Neural cell (in vitro differentiated cells): ENCODE measurements at regions not wholly inside any gene's neighbourhood (a gene's known extent, or its start where the extent isn't known, plus 50 kb on each side); places are given as distances from the start of the nearest gene placed in this dataset.

Experiments used
- H2AFZ ChIP-seq: fragments of 200-600, 300-800 bp; sonication (generic), shearing (Covaris generic); 2 replicates; pipeline ENCODE4 v1.6.0; 2014; ENCODE audit warnings: low read depth, mild to moderate bottlenecking, antibody characterized with exemption, low read length, moderate library complexity
- H3F3A ChIP-seq: fragments of 200-600 bp; shearing (Covaris generic); 2 replicates; pipeline ENCODE4 v1.6.1; 2016; ENCODE audit warnings: mild to moderate bottlenecking, moderate library complexity, mixed read lengths, antibody characterized with exemption, low read length; ENCODE audit not compliant: insufficient read depth, poor library complexity, severe bottlenecking
- H3K27ac ChIP-seq: fragments of 200-600, 300-800 bp; sonication (generic), shearing (Covaris generic); 2 replicates; pipeline ENCODE4 v1.5.1; 2014; ENCODE audit warnings: mild to moderate bottlenecking, low read length, moderate library complexity
- H3K27me3 ChIP-seq: fragments of 300-800, 200-600 bp; sonication (generic), shearing (Covaris generic); 2 replicates; pipeline ENCODE4 v1.6.0; 2014; ENCODE audit warnings: mild to moderate bottlenecking, low read depth, low read length, moderate library complexity; ENCODE audit not compliant: insufficient read depth
- H3K36me3 ChIP-seq: fragments of 300-800, 200-600 bp; sonication (generic), shearing (Covaris generic); 2 replicates; pipeline ENCODE4 v1.5.1; 2014; ENCODE audit warnings: mild to moderate bottlenecking, antibody characterized with exemption, low read length, moderate library complexity; ENCODE audit not compliant: insufficient read depth
- H3K4me2 ChIP-seq: fragments of 300-800, 200-600 bp; sonication (generic), shearing (Covaris generic); 2 replicates; pipeline ENCODE4 v1.6.0; 2014; ENCODE audit warnings: mild to moderate bottlenecking, low read length
- H3K4me3 ChIP-seq: fragments of 300-800, 200-600 bp; sonication (generic), shearing (Covaris generic); 2 replicates; pipeline ENCODE4 v1.5.1; 2014; ENCODE audit warnings: mild to moderate bottlenecking, low read length, moderate library complexity
- H3K79me2 ChIP-seq: fragments of 200-600 bp; shearing (Covaris generic); replicated peaks from 2 replicates; pipeline ENCODE4 v1.6.0; 2014; ENCODE audit warnings: mild to moderate bottlenecking, low read length, moderate library complexity; ENCODE audit not compliant: insufficient read depth
- H3K9ac ChIP-seq: fragments of 300-800, 200-600 bp; sonication (generic), shearing (Covaris generic); 2 replicates; pipeline ENCODE4 v1.6.1; 2016; ENCODE audit warnings: mild to moderate bottlenecking, low read length, mixed read lengths
- H3K9me2 ChIP-seq: fragments of 200-600 bp; shearing (Covaris generic); 2 replicates; pipeline ENCODE4 v1.6.1; 2016; ENCODE audit warnings: mild to moderate bottlenecking, low read length, mixed read lengths; ENCODE audit not compliant: insufficient read depth
- H3K9me3 ChIP-seq: fragments of 200-600, 300-800 bp; sonication (generic), shearing (Covaris generic); 2 replicates; pipeline ENCODE4 v1.6.1; 2016; ENCODE audit warnings: mild to moderate bottlenecking, mixed run types, low read length, moderate library complexity, mixed read lengths
- H4K20me1 ChIP-seq: fragments of 200-600 bp; shearing (Covaris generic); 2 replicates; pipeline ENCODE4 v1.6.1; 2016; ENCODE audit warnings: mild to moderate bottlenecking, mixed run types; ENCODE audit not compliant: insufficient read depth
- CTCF ChIP-seq: fragments of 450-650 bp; IDR thresholded peaks from 2 replicates; pipeline ENCODE4 v1.5.1; 2014; ENCODE audit warnings: antibody characterized with exemption, mild to moderate bottlenecking, moderate library complexity; ENCODE audit not compliant: poor library complexity, severe bottlenecking
- EP300 ChIP-seq: fragments of 450-650 bp; conservative IDR thresholded peaks from 2 replicates; pipeline ENCODE4 v1.6.1; 2014; ENCODE audit warnings: antibody characterized with exemption, mild to moderate bottlenecking, moderate library complexity; ENCODE audit not compliant: poor library complexity, severe bottlenecking
- EZH2 ChIP-seq: fragments of 200-600, 300-800 bp; shearing (Covaris generic), sonication (generic); IDR thresholded peaks from 2 replicates; pipeline ENCODE4 v1.6.1; 2014; ENCODE audit warnings: antibody characterized with exemption, low read length, borderline replicate concordance, mild to moderate bottlenecking; ENCODE audit not compliant: insufficient read depth, poor library complexity, severe bottlenecking
- MXI1 ChIP-seq: fragments of 450-650 bp; conservative IDR thresholded peaks from 2 replicates; pipeline ENCODE4 v1.6.1; 2014; ENCODE audit warnings: antibody characterized with exemption, mild to moderate bottlenecking; ENCODE audit not compliant: poor library complexity, severe bottlenecking
- POLR2AphosphoS5 ChIP-seq: IDR thresholded peaks from 2 replicates; pipeline ENCODE4 v1.6.1; 2012
- RAD21 ChIP-seq: fragments of 450-650 bp; conservative IDR thresholded peaks from 2 replicates; pipeline ENCODE4 v1.6.1; 2014; ENCODE audit warnings: antibody characterized with exemption, mild to moderate bottlenecking, moderate library complexity
- REST ChIP-seq: IDR thresholded peaks from 2 replicates; pipeline ENCODE4 v1.6.1; 2012; ENCODE audit warnings: borderline replicate concordance
- SMC3 ChIP-seq: fragments of 450-650 bp; conservative IDR thresholded peaks from 2 replicates; pipeline ENCODE4 v1.6.1; 2014; ENCODE audit warnings: antibody characterized with exemption, mild to moderate bottlenecking, moderate library complexity; ENCODE audit not compliant: poor library complexity
- TAF1 ChIP-seq: IDR thresholded peaks from 2 replicates; pipeline ENCODE4 v1.6.1; 2012; ENCODE audit warnings: low read depth

GRCh38 chr9:103872811-103873210 is 221.3 kb upstream of the SMC2 start:
- Histone ChIP-seq H3K36me3 (no peaks in the 10 kb centered on the region), H3K9me3 (no peaks in the 10 kb centered on the region), H3K9me2 (no peaks in the 10 kb centered on the region), H3K27ac (no peak overlapping the region), H3K4me3 (no peak overlapping the region), H3K9ac (no peak overlapping the region), H3K4me2 (no peak overlapping the region), H2AFZ (no peak overlapping the region), H4K20me1 (no peaks in the 10 kb centered on the region), H3K27me3 (no peaks in the 10 kb centered on the region), H3K79me2 (no peaks in the 10 kb centered on the region), H3F3A (no peaks in the 10 kb centered on the region)
- no peak for TF ChIP-seq RAD21
- TF ChIP-seq MXI1 = no peak
- TF ChIP-seq EP300 = no peak
- no peak for TF ChIP-seq POLR2AphosphoS5
- no peak for TF ChIP-seq REST
- TF ChIP-seq CTCF = no peak
- TF ChIP-seq EZH2 = no peak
- no peak for TF ChIP-seq SMC3
- TF ChIP-seq TAF1 = no peak

GRCh38 chr9:103881419-103881818 is 212.7 kb upstream of the SMC2 start:
- no peaks in the 10 kb centered on the region for H3F3A ChIP-seq
- H2AFZ ChIP-seq = no peak overlapping the region
- no peak overlapping the region for H3K27ac ChIP-seq
- H3K27me3 ChIP-seq = no peaks in the 10 kb centered on the region
- H3K9ac ChIP-seq = no peak overlapping the region
- H3K9me3 ChIP-seq = no peaks in the 10 kb centered on the region
- no peak overlapping the region for H3K4me3 ChIP-seq
- no peaks in the 10 kb centered on the region for H4K20me1 ChIP-seq
- H3K79me2 ChIP-seq = no peaks in the 10 kb centered on the region
- TF ChIP-seq EP300 (no peak), SMC3 (no peak), MXI1 (no peak), CTCF (no peak), TAF1 (no peak), RAD21 (no peak), EZH2 (no peak)
- no peak overlapping the region for H3K4me2 ChIP-seq
- H3K9me2 ChIP-seq = no peaks in the 10 kb centered on the region
- no peaks in the 10 kb centered on the region for H3K36me3 ChIP-seq
